Stimulated activated CD4-positive, alpha-beta T cell treated with anti-CD3 and anti-CD28 coated beads, TNF-alpha, amount 100 ng/mL, for 48 hours (primary cell): ENCODE measurements at regions not wholly inside any gene's neighbourhood (a gene's known extent, or its start where the extent isn't known, plus 50 kb on each side); places are given as distances from the start of the nearest gene placed in this dataset.
"Not testable (repeated sequence)": the region's sequence is repeated elsewhere in the genome, so short reads cannot be mapped to it uniquely, and the experiment has no call there.

Experiments used
- DNase-seq, 3 donors: peaks; one replicate each; pipeline ENCODE4 v3.0.0-alpha.2; 2020; ENCODE audit warnings: low read depth in 3 of 3

GRCh38 chr9:102506406-102506805 is 488.7 kb upstream of the CYLC2 start:
- no peak for DNase-seq

- no peak for DNase-seq
Observed at GRCh38 chr9:102499468-102499867, 495.7 kb upstream of the CYLC2 start.

- DNase-seq: no peak
Observed at GRCh38 chr9:102497709-102498108, 497.4 kb upstream of the CYLC2 start.

- DNase-seq: not testable (repeated sequence)
Observed at GRCh38 chr9:102486976-102487375, 508.2 kb upstream of the CYLC2 start.

GRCh38 chr9:102483651-102484050 is 511.5 kb upstream of the CYLC2 start:
- DNase-seq: no peak

- DNase-seq: no peak
Observed at GRCh38 chr9:102482776-102483175, 512.4 kb upstream of the CYLC2 start.

- no peak for DNase-seq
Observed at GRCh38 chr9:102479191-102479590, 515.9 kb upstream of the CYLC2 start.

GRCh38 chr9:102474357-102474756 is 520.8 kb upstream of the CYLC2 start:
- no peak for DNase-seq

GRCh38 chr9:102469430-102469829 is 525.7 kb upstream of the CYLC2 start:
- not testable (repeated sequence) for DNase-seq

GRCh38 chr9:102461156-102461819 is 533.8 kb upstream of the CYLC2 start:
- DNase-seq: no peak

GRCh38 chr9:102459828-102460227 is 535.3 kb upstream of the CYLC2 start:
- DNase-seq: no peak

GRCh38 chr9:102456562-102456961 is 538.6 kb upstream of the CYLC2 start:
- DNase-seq: no peak

- DNase-seq: no peak
Observed at GRCh38 chr9:102445906-102446305, 549.2 kb upstream of the CYLC2 start.

GRCh38 chr9:102445181-102445747 is 549.9 kb upstream of the CYLC2 start:
- DNase-seq: no peak

GRCh38 chr9:102439583-102439982 is 555.5 kb upstream of the CYLC2 start:
- DNase-seq: no peak

GRCh38 chr9:102436599-102436998 is 558.5 kb upstream of the CYLC2 start:
- not testable (repeated sequence) for DNase-seq

- no peak for DNase-seq
Observed at GRCh38 chr9:102435427-102435826, 559.7 kb upstream of the CYLC2 start.

GRCh38 chr9:102434545-102434944 is 560.6 kb upstream of the CYLC2 start:
- no peak for DNase-seq

GRCh38 chr9:102428305-102428704 is 566.8 kb upstream of the CYLC2 start:
- DNase-seq: no peak

- not testable (repeated sequence) for DNase-seq
Observed at GRCh38 chr9:102416251-102416650, 578.9 kb upstream of the CYLC2 start.

GRCh38 chr9:102405218-102405867 is 589.8 kb upstream of the CYLC2 start:
- DNase-seq: no peak

- no peak for DNase-seq
Observed at GRCh38 chr9:102403514-102403913, 591.6 kb upstream of the CYLC2 start.

- DNase-seq: no peak
Observed at GRCh38 chr9:102398205-102398604, 596.9 kb upstream of the CYLC2 start.
